Tibial nerve (tissue), 3 donors: ENCODE measurements at regions not wholly inside any gene's neighbourhood (a gene's known extent, or its start where the extent isn't known, plus 50 kb on each side); places are given as distances from the start of the nearest gene placed in this dataset.

Source experiments
- POLR2A ChIP-seq, 2 donors: fragments of 450-650 bp; IDR thresholded peaks; one replicate each; pipeline ENCODE4 v1.6.1; 2017; ENCODE audit warnings: antibody characterized with exemption in 2 of 2, mild to moderate bottlenecking in 2 of 2, moderate library complexity in 2 of 2
- TF ChIP-seq, protein P1 (sequence below), 5 experiments: fragments of 200-600 bp in 3 of 5; fragments of 450-650 bp in 2 of 5; sonication (generic) in 3 of 5; IDR thresholded peaks; one replicate each; pipeline ENCODE4 v1.5.1; 2016 to 2019; ENCODE audit warnings: antibody characterized with exemption in 5 of 5, mild to moderate bottlenecking in 3 of 5, moderate library complexity in 2 of 5

DNA sequence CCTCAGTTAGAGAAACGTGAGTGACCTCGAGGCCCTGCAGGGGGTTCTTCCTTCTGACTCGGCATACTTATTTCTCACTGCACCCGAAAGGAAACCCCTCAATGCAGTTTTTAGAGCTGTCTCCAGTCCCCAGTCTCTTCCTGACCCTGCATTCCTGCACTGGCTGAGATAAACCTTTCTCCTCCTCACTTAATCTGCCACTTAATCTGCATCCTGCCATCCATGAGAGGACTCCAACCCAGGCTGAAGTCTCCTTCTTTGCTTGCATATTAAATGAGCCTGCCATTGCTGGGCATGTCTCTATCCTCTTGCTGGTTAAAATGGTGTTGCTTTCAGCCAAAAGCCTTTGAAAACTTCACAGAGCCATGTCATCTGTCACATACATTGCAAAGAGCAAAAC is 125.6 kb upstream of the GATA6 start:
- TF ChIP-seq, protein P1, sequence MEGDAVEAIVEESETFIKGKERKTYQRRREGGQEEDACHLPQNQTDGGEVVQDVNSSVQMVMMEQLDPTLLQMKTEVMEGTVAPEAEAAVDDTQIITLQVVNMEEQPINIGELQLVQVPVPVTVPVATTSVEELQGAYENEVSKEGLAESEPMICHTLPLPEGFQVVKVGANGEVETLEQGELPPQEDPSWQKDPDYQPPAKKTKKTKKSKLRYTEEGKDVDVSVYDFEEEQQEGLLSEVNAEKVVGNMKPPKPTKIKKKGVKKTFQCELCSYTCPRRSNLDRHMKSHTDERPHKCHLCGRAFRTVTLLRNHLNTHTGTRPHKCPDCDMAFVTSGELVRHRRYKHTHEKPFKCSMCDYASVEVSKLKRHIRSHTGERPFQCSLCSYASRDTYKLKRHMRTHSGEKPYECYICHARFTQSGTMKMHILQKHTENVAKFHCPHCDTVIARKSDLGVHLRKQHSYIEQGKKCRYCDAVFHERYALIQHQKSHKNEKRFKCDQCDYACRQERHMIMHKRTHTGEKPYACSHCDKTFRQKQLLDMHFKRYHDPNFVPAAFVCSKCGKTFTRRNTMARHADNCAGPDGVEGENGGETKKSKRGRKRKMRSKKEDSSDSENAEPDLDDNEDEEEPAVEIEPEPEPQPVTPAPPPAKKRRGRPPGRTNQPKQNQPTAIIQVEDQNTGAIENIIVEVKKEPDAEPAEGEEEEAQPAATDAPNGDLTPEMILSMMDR (IDR thresholded peaks at IDR 0.05) = no peak
- no peak for TF ChIP-seq POLR2A (IDR thresholded peaks at IDR 0.05)
